H1 (cell line): ENCODE measurements at regions not wholly inside any gene's neighbourhood (a gene's known extent, or its start where the extent isn't known, plus 50 kb on each side); places are given as distances from the start of the nearest gene placed in this dataset.

Source experiments
- CTCF ChIA-PET: fragments of 300-600 bp; sonication (Branson Sonifier 250); formaldehyde crosslinking; loops from one replicate; lab custom pipeline; 2021; ENCODE audit not compliant: partially characterized antibody; lab: Charles Lee
- POLR2A ChIA-PET: fragments of 300-600 bp; sonication (Branson Sonifier 250); formaldehyde crosslinking; loops from one replicate; lab custom pipeline; 2021; ENCODE audit warnings: inconsistent platforms; ENCODE audit not compliant: partially characterized antibody; lab: Charles Lee
- DNase-seq, 2 experiments: peaks; one replicate each; pipeline versions ENCODE4 v3.0.0 to v3.0.0-alpha.2; 2010 to 2022; ENCODE audit warnings: low spot score in 2 of 2, low read depth in 1 of 2, mixed read lengths in 1 of 2
- FAIRE-seq: peaks from 2 replicates; lab custom pipeline; 2011; peaks lifted over from hg19 to GRCh38; lab: Jason Lieb, UNC
- H2AFZ ChIP-seq: 2 replicates; pipeline ENCODE4 v1.8.1; 2012; ENCODE audit warnings: low read length, inconsistent platforms
- H2AK5ac ChIP-seq: 2 replicates; pipeline ENCODE4 v1.6.1; 2013; ENCODE audit warnings: low read depth, low read length
- H2BK120ac ChIP-seq: replicated peaks from 2 replicates; pipeline ENCODE3; 2013; ENCODE audit warnings: low read depth, low read length, inconsistent platforms
- H2BK12ac ChIP-seq: 2 replicates; pipeline ENCODE4 v1.6.1; 2013; ENCODE audit warnings: low read depth, low read length
- H2BK15ac ChIP-seq: 2 replicates; pipeline ENCODE4 v1.6.1; 2013; ENCODE audit warnings: low read length
- H2BK20ac ChIP-seq: 2 replicates; pipeline ENCODE4 v1.6.1; 2013; ENCODE audit warnings: low read length
- H2BK5ac ChIP-seq: 2 replicates; pipeline ENCODE4 v1.6.1; 2013; ENCODE audit warnings: low read depth, low read length
- H3K14ac ChIP-seq: 2 replicates; pipeline ENCODE4 v1.6.1; 2013; ENCODE audit warnings: inconsistent platforms; ENCODE audit not compliant: insufficient read length
- H3K18ac ChIP-seq: 2 replicates; pipeline ENCODE4 v1.6.1; 2013; ENCODE audit warnings: low read length; ENCODE audit errors: extremely low read depth
- H3K23ac ChIP-seq: 2 replicates; pipeline ENCODE4 v1.6.1; 2013; ENCODE audit warnings: inconsistent platforms; ENCODE audit not compliant: insufficient read length
- H3K23me2 ChIP-seq: 2 replicates; pipeline ENCODE4 v1.6.1; 2013; ENCODE audit warnings: low read depth, low read length
- H3K27ac ChIP-seq: 2 replicates; pipeline ENCODE4 v1.6.1; 2011; ENCODE audit warnings: low read depth, low read length, inconsistent platforms
- H3K27me3 ChIP-seq, 4 experiments: replicated peaks in 1 of 4; 1 replicate in 1 of 4; 2 replicates in 3 of 4; pipeline versions ENCODE4 v1.6.1 to v1.8.1; 2011 to 2013; ENCODE audit warnings: low read length in 3 of 4, mild to moderate bottlenecking in 3 of 4, inconsistent platforms in 2 of 4, mixed read lengths in 2 of 4, moderate library complexity in 1 of 4; ENCODE audit not compliant: control insufficient read depth in 3 of 4, insufficient read depth in 3 of 4; ENCODE audit errors: extremely low read depth in 1 of 4
- H3K36me3 ChIP-seq, 4 experiments: 2 replicates each; pipeline versions ENCODE4 v1.6.1 to v1.8.1; 2011 to 2013; ENCODE audit warnings: mild to moderate bottlenecking in 4 of 4, low read length in 3 of 4, moderate library complexity in 2 of 4, control low read depth in 1 of 4, inconsistent platforms in 1 of 4; ENCODE audit not compliant: insufficient read depth in 4 of 4, control insufficient read depth in 2 of 4
- H3K4ac ChIP-seq: replicated peaks from 2 replicates; pipeline ENCODE3; 2013; ENCODE audit warnings: low read length, low read depth, mixed read lengths, inconsistent platforms; ENCODE audit not compliant: insufficient read length
- H3K4me1 ChIP-seq, 4 experiments: replicated peaks in 1 of 4; 1 replicate in 1 of 4; 2 replicates in 3 of 4; pipeline versions ENCODE4 v1.6.1 to v1.8.1; 2011 to 2013; ENCODE audit warnings: low read length in 3 of 4, inconsistent platforms in 2 of 4, mixed read lengths in 1 of 4; ENCODE audit not compliant: insufficient read depth in 4 of 4, control insufficient read depth in 3 of 4
- H3K4me2 ChIP-seq, 2 experiments: 2 replicates each; pipeline versions ENCODE4 v1.6.1 to v1.8.1; 2011 to 2013; ENCODE audit warnings: low read depth in 2 of 2, low read length in 2 of 2, control low read depth in 1 of 2, inconsistent platforms in 1 of 2, mild to moderate bottlenecking in 1 of 2; ENCODE audit not compliant: insufficient read depth in 1 of 2
- H3K4me3 ChIP-seq, 4 experiments: fragments of 200-600, 300-600 bp in 1 of 4; sonication (generic), shearing (Covaris generic), sonication (Bioruptor Twin) in 1 of 4; 2 replicates each; pipeline versions ENCODE4 v1.5.1 to v1.8.1; 2011 to 2016; ENCODE audit warnings: low read length in 4 of 4, low read depth in 3 of 4, control low read depth in 2 of 4, inconsistent platforms in 2 of 4, mild to moderate bottlenecking in 2 of 4, mixed read lengths in 1 of 4, moderate library complexity in 1 of 4; ENCODE audit not compliant: insufficient read depth in 2 of 4; ENCODE audit errors: extremely low read depth in 1 of 4
- H3K56ac ChIP-seq: replicated peaks from 2 replicates; pipeline ENCODE3; 2013; ENCODE audit warnings: low read depth, mild to moderate bottlenecking, mixed read lengths, low read length, inconsistent platforms; ENCODE audit not compliant: insufficient read length
- H3K79me1 ChIP-seq: 2 replicates; pipeline ENCODE4 v1.6.1; 2013; ENCODE audit warnings: low read depth, low read length, control low read depth
- H3K79me2 ChIP-seq, 2 experiments: 2 replicates each; pipeline versions ENCODE4 v1.6.1 to v1.8.1; 2012 to 2013; ENCODE audit warnings: low read length in 2 of 2, mild to moderate bottlenecking in 2 of 2, inconsistent platforms in 1 of 2; ENCODE audit not compliant: insufficient read depth in 2 of 2, control insufficient read depth in 1 of 2
- H3K9ac ChIP-seq, 4 experiments: replicated peaks in 1 of 4; 1 replicate in 1 of 4; 2 replicates in 3 of 4; pipeline versions ENCODE4 v1.6.1 to v1.8.1; 2011 to 2013; ENCODE audit warnings: low read depth in 3 of 4, low read length in 3 of 4, control low read depth in 2 of 4, mild to moderate bottlenecking in 2 of 4, moderate library complexity in 2 of 4, inconsistent platforms in 1 of 4; ENCODE audit errors: extremely low read depth in 1 of 4
- H3K9me3 ChIP-seq, 2 experiments: 2 replicates each; pipeline versions ENCODE4 v1.6.1 to v1.8.1; 2012 to 2013; ENCODE audit warnings: mild to moderate bottlenecking in 2 of 2, moderate library complexity in 2 of 2, control low read depth in 1 of 2, inconsistent platforms in 1 of 2, low read depth in 1 of 2, low read length in 1 of 2, mixed read lengths in 1 of 2; ENCODE audit not compliant: insufficient read depth in 2 of 2
- H4K20me1 ChIP-seq, 2 experiments: replicated peaks in 1 of 2; 2 replicates each; pipeline versions ENCODE3 to v1.8.1; 2011 to 2013; ENCODE audit warnings: inconsistent platforms in 2 of 2, low read length in 2 of 2, mild to moderate bottlenecking in 1 of 2; ENCODE audit not compliant: insufficient read depth in 2 of 2, control insufficient read depth in 1 of 2
- H4K5ac ChIP-seq: 2 replicates; pipeline ENCODE4 v1.6.1; 2013; ENCODE audit warnings: low read length, low read depth, mixed read lengths, inconsistent platforms; ENCODE audit not compliant: insufficient read length
- H4K8ac ChIP-seq: 2 replicates; pipeline ENCODE4 v1.8.0; 2013; ENCODE audit warnings: mild to moderate bottlenecking, moderate library complexity, low read length, inconsistent platforms; ENCODE audit not compliant: insufficient read depth; ENCODE audit errors: extremely low read depth
- H4K91ac ChIP-seq: replicated peaks from 2 replicates; pipeline ENCODE3; 2013; ENCODE audit warnings: low read length, mixed read lengths, inconsistent platforms; ENCODE audit not compliant: insufficient read length
- SAP30 ChIP-seq: fragments of 300-600 bp; sonication (generic); IDR thresholded peaks from 2 replicates; pipeline ENCODE4 v1.7.1; 2012; ENCODE audit warnings: low read length, moderate library complexity, mild to moderate bottlenecking, inconsistent platforms; ENCODE audit not compliant: insufficient read depth, insufficient replicate concordance
- ZNF274 ChIP-seq: IDR thresholded peaks from 2 replicates; pipeline ENCODE4 v1.7.0; 2012; ENCODE audit warnings: low read length, borderline replicate concordance; ENCODE audit errors: extremely low read depth
- WGBS, 2 experiments: shearing (Covaris generic) in 1 of 2; methylation state at CpG; one replicate each; pipeline versions ENCODE4 v1.1.6 to v1.1.7; 2013 to 2015; ENCODE audit warnings: low lambda C conversion rate in 2 of 2, mixed read lengths in 2 of 2, inconsistent platforms in 1 of 2, low coverage in 1 of 2, missing lambda C conversion rate in 1 of 2; ENCODE audit not compliant: insufficient replicate concordance in 2 of 2, insufficient coverage in 1 of 2, insufficient read length in 1 of 2; ENCODE audit errors: extremely low coverage in 1 of 2, missing lambda C conversion rate in 1 of 2; 5-methylcytosine and 5-hydroxymethylcytosine counted together

GRCh38 chrX:151806967-151807540 is 72.5 kb downstream of the CNGA2 start:
- H3K14ac ChIP-seq, result no peak overlapping the region
- 100% methylated on average over 4 of the region's 5 CpGs; no CpG with 5 or more reads in 1 of the 2 experiments for WGBS, 2 experiments
- POLR2A ChIA-PET, result no interaction called here
- H3K23me2 ChIP-seq, result no peaks in the 10 kb centered on the region
- H3K9me3 ChIP-seq, result no peaks in the 10 kb centered on the region
- DNase-seq, result no peak
- H3K4me3 ChIP-seq, result no peak overlapping the region
- H2AFZ ChIP-seq, result no peak overlapping the region
- H2BK12ac ChIP-seq, result no peak overlapping the region
- TF ChIP-seq ZNF274, result no peak
- no peak for TF ChIP-seq SAP30
- no peak overlapping the region for H2BK15ac ChIP-seq
- H2BK120ac ChIP-seq, result no peak overlapping the region
- H3K9ac ChIP-seq, result no peak overlapping the region
- CTCF ChIA-PET, result no interaction called here
- H2BK5ac ChIP-seq, result no peak overlapping the region
- FAIRE-seq, result no peak
- H4K20me1 ChIP-seq, result peaks cover 0 to 2% of the 10 kb centered on the region in 2 experiments
- H4K8ac ChIP-seq, result no peak overlapping the region
- no peak overlapping the region for H2BK20ac ChIP-seq
- no peak overlapping the region for H4K91ac ChIP-seq
- no peak overlapping the region for H3K18ac ChIP-seq
- H3K79me1 ChIP-seq, result no peaks in the 10 kb centered on the region
- H3K23ac ChIP-seq, result no peak overlapping the region
- no peaks in the 10 kb centered on the region for H3K4me1 ChIP-seq
- no peak overlapping the region for H3K4me2 ChIP-seq
- no peak overlapping the region for H3K27ac ChIP-seq
- no peaks in the 10 kb centered on the region for H3K79me2 ChIP-seq
- H3K27me3 ChIP-seq, result no peaks in the 10 kb centered on the region
- no peaks in the 10 kb centered on the region for H3K36me3 ChIP-seq
- H4K5ac ChIP-seq, result no peak overlapping the region
- H3K4ac ChIP-seq, result no peak overlapping the region
- H3K56ac ChIP-seq, result no peak overlapping the region
- H2AK5ac ChIP-seq, result no peak overlapping the region
